ENCODE measurements at regions not wholly inside any gene's neighbourhood (a gene's known extent, or its start where the extent isn't known, plus 50 kb on each side); places are given as distances from the start of the nearest gene placed in this dataset.

DNA sequence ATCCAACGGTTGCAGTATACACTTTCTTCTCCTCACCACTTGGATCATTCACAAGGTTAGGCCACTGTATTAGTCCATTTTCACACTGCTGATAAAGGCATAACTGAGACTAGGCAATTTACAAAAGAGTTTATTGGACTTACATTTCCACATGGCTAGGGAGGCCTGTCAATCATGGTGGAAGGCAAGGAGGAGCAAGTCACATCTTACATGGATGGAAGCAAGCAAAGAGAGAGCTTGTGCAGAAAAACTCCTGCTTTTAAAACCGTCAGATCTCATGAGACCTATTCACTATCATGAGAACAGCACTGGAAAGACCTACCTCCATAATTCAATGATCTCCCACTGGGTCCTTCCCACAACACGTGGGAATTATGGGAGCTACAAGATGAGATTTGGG lies 81.8 kb upstream of the DAP start:
- no peak for DNase-seq

DNA sequence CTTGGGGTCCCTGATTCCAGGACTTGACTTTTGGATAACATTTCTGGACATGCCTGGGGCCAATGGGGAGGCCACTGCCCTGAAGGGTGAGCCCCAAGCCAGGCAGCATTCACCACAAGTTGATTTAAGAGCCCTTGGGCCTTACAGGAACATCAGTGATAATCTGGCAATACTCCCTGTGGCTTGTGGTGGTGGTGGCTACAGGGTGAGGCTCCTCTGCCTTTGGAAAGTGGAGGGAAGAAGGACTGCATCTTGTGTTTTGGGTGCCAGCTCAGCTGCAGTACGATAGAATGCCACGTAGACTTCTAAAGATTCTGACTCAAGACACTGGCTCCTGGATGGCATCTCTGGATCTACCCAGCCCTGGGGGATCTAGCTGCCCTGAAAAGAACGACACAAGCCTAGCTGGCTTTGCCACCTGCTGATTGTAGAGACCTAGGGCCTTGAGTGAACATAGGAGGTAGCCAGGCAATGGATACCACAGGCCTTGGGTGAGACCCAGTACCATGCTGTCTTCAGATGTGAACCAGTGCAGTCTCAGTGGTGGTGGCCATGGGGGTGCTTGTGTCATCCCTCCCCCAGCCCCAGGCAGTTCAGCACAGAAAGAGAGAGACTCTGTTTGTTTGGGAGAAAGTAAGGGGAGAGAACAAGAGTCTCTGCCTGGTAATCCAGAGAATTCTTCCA lies 79.0 kb upstream of the DAP start:
- DNase-seq: no peak

DNA sequence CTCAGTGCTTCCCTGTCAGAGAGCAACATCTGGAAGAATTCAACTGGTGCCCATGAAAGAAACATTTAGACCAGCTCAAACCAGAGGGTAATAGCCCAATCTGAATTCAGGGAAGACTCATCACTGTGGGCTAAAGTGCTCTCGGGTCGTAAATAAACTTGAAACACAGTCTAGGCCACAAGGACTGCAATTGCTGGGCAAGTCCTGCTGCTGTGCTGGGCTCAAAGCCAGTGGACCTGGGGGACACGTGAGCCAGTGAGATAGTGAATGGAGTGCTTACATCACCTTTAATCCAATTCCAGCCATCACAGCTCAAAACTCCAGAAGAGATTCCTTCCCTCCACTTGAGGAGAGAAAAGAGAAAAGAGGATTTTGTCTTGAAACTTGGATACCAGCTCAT lies 78.1 kb upstream of the DAP start:
- DNase-seq: no peak

DNA sequence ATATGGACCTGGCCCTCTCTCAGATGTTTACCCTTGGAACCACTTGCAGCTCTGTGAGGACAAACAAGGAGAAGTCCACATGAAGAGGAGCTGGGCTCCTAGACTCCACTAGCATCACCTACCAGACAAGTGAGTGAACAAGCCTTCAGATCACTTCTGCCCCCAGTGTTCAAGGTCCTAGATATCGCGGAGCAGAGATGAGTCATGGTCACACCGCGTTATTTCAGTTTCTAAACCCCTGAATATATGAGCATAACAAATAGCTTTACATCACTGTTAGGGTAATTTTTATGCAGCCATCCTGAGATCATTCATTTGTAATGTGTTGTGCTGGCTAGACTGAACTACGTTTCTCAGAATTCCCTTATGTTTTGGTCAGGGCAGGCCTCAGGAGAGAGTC lies 77.0 kb upstream of the DAP start:
- DNase-seq: no peak

DNA sequence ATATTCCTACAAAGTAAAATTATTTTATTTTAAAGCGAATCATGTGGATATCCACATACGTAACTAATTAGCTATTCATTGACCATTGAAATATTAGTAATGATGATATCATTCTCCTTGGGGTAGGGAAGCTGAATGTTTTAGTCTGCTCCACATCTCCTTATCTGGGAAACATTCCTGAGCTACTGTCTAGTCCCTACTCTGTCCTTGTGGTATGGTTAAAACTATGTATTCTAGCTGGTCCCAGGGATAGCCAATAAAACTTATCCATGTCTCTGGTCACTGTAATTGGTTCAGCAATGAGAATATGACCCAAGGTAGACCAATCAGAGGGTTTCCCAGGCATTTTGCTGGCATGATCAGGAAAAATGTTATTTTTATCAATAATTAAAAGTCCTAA lies 76.0 kb upstream of the DAP start:
- no peak for DNase-seq

DNA sequence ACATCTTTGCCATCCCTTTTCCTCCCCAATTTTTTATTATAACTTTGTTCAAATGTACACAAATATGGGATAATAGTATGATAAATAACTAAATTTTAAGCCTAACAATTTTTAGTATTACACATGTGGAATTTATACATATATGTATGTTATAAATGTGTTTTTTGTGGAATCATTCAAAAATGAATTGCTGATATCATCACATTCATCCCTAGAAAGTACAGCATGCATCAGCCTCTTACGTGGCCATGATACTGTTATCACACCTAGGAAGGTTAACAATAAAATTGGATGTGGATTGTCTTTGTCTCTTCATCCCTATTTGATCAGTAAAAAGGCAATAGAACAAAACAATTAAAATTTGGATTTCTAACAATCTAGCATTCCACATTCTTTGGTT lies 73.7 kb upstream of the DAP start:
- no peak for DNase-seq

DNA sequence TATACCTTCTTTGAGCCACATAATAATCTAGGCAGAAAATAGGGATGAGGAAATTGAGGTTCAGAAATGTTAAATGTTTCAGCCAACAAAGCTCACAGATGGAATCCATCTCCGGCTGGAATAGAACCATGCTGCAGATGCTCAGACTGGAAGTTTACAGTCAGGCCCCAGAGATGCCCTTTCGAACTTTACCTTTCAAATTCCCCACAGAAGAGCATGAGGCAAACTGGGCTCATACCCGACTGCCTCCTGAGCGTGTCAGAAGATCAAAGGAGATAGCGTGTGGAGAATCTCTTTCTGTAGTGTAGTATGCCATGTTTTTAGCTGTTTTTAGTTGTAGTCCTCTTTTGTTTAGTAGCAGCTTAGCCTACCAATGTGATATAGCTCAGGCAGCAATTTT lies 72.0 kb upstream of the DAP start:
- DNase-seq: no peak

DNA sequence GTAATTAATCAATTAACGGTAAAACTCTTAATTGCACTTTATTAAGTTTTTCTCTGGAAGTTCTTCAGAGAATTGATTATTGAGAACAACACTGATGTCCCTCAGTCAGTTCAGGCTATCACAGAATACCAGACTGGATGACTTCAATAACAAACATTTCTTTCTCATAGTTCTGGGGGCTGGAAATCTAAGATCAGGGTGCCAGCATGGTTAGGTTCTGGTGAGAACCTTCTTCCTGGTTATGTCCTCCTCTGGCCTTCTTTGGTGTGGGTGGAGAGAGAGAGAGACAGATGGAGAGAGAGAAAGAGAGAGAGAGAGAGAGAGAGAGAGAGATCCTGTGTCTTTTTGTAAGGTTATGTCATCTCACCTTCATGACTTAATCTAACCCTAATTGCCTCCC lies 71.4 kb upstream of the DAP start:
- no peak for DNase-seq

DNA sequence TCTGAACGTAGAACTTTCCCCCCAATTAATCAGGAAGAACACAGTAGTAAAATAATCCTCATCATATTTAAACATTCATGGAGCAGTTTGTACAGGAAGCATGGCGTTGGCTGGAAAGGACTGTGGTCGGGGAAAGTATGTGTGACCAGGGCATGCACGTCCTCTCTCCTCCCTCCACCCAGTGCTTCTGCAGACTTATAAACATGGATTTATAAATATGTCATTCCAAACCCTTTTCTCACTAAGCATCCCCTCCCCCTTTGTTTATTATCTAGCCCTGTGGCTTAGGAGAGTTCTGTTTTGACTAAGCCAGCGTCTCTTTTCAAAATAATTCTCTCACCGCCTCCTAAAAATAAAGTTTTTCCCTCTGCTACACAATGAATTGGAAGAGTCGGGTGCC lies 70.4 kb upstream of the DAP start:
- no peak for DNase-seq

DNA sequence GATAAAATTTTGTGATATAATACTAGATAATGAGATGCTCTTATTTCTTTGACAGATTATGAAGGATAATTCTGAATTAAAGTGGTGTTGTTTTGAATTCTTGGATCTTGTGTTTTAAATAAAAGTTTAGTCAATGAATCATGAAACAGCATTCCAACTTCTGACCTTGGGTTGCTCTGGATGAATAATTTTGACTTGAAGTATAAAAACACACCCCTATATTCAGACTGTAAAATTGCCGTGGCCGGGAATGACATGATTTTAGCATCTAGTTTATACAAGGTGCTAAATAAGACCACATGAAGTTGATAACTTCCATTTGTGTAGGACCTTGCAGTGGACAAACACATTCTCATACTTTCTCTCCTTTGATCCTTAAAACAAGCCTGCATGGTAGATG lies 67.2 kb upstream of the DAP start:
- DNase-seq: no peak

DNA sequence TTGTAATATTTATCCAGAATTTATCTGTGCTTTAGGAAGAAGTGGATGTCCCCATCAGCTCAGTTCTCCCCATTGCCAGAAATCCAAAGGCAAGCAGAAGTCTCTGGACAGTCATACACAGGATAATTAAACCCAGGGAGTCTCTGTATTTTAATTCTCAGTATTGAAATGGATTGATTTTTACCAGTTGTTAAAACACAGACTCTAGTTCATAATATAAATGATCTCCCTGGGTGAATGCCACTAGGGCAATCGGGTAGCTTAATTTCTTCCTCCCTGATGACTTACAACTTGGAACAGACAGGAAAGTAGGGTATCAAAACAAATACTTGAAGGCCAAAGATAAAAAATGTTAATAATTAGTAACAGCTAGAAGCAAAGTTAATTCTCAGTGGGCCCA lies 66.5 kb upstream of the DAP start:
- no peak for DNase-seq

DNA sequence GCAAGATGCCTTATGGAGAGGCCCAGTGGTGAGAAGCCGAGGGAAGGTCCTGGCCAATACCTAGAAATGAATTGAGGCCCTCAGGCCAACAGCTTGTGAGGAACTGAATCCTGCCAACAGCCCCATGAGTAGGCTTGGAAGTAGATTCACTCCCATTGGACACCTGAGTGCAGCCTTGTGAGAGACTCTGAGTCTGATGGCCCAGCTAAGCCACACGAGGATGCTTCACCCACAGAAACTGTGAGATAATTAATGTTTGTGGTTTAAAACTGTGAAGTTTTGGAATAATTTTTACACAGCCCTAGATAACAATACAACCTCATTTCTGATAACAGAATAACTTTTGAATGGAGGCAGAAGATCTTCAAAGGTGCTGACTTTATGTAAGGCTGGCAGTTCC lies 65.9 kb upstream of the DAP start:
- no peak for DNase-seq

DNA sequence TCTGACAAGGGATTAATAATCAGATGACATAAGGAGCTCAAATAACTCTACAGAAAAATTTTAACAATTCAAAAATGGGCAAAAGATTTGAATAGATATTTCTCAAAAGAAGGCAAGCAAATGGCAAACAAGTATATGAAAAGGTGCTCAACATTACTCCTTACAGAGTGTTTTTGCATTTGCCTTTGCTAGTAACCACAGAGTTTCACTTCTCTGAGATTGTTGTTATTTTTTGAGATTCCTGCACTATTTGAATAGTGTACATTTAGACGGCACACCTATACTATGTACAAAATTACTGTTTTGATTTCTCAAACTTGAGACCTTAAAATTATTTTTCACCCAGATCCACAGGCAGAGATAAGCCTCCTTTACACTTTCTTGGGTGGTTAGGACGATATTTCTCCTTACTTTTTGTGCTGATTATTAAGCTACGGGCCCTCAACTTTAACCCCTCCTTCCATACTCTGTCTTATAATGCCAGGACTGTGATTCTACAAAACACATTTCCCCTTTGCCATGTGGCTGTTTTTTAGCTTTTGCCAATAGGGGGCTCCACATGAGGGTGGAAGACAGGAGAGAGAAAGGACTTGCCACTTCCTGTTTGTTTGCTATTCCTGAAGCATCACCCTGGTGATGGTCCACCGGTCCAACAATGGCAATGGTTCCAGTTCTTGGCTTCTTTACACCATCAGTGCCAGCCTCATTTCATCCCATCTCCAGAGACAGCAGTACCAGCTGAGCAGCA lies 65.0 kb upstream of the DAP start:
- DNase-seq: no peak

DNA sequence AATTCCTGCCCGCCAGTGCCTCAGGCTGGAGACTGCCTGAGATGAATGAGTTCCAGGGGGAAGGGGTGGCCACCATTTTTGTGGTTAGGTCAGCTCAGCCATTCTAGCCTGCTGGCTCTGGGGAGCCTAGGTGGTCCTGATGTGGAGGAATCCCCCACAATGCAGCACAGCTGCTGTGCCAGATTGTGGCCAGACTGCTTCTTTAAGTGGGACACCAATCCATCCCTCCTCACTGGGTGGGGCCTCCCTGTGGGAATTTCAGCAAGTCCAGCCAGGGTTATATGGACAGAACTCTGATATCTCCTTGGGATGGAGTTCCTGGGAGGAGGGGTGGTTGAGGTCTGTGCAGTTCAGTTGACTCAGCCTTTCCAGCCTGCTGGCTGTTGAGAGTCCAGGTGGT lies 51.2 kb upstream of the DAP start:
- no peak for DNase-seq

All from hippocampal formation (tissue), 2 donors.